ENCODE measurements at regions not wholly inside any gene's neighbourhood (a gene's known extent, or its start where the extent isn't known, plus 50 kb on each side); places are given as distances from the start of the nearest gene placed in this dataset.

DNA sequence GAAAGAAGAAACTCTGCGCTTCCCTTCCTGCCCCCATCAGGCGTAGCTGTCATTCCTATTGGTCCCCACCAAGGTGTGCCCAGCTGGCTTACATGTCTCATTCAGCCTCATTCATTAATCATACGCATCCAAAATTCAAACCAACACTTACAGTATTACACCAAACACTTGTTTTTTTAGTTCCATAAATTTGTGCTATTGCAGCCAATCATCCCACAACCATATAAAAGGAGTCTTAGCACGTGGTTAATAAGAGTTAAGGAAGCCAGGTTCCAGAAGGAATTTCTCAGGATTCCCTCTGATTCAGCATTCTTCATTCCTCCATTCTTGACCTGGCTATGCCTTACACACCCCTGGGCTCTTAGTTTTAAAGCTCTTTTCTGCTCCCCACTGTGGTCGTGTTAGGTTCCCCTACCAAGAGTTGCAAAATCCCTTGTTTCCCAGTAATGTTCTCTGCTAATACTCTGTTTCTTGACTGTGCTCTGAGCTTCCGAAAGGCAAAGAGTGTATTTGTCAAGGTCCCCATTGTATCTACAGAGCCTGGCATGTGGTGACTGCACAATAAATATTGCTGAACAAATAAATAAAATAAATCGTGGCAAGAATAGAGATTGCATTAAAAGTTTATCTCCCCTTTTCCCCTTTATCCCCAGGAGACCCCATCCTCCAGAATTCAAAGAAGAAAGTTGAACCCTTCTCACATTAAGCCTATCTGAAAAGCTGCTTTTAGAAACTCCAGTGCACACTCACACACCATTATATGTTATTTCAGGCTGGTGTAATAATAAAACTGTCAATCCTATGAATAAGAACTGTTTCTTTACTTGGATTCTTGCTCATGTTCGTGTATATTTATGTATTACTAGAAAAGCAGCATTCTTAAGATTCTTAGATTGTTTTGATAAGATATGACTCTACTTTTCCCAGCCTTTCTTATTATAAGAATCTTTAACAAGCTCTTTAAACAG, 514.4 kb downstream of the INHBA start:
- no peak for FAIRE-seq

DNA sequence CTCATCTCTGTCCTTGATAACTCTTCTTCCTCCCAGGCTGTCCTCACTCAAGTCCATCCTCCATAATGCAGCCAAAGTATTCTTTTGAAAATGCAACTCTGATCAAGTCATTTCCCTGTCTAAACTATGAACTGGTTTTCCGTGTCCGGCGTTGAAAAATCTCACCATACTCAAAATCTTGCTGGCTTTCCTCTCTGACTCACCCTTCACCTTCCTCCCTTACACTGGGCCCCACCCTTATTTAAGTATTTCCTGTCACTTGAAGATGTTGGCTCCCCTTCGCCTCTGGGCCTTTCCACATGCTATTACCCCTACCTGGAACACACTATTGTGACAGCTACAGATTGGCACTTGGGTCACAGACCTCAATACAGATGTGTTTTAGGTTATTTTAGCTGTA, 515.6 kb downstream of the INHBA start:
- no peaks in the 10 kb centered on the region for H3K4me1 ChIP-seq (ENCODE audit: control insufficient read depth in 3 of 3, insufficient read depth in 2 of 3, low read depth in 1 of 3, low read length in 2 of 3)
- no peaks in the 10 kb centered on the region for H3K36me3 ChIP-seq (ENCODE audit: control insufficient read depth in 3 of 3, insufficient read depth in 2 of 3, low read depth in 1 of 3, low read length in 3 of 3)
- no peaks in the 10 kb centered on the region for H3K27me3 ChIP-seq (ENCODE audit: control insufficient read depth in 3 of 3, insufficient read depth in 3 of 3, low read length in 3 of 3)
- DNase-seq (no peak), FAIRE-seq (no peak)
- no peaks in the 10 kb centered on the region for H3K9me3 ChIP-seq (ENCODE audit: control insufficient read depth in 2 of 2, insufficient read depth in 1 of 2, low read depth in 1 of 2, low read length in 1 of 2)
- no peak overlapping the region for H3K27ac ChIP-seq (ENCODE audit: low read depth in 1 of 3, low read length in 2 of 3)
- no peak overlapping the region for H3K4me3 ChIP-seq (ENCODE audit: low read depth in 1 of 3, low read length in 3 of 3)
- 81 to 89% (median 86%) methylated on average over 4 of the region's 4 CpGs for WGBS, 3 donors

More for the DNA sequence above, 514.4 kb downstream of the INHBA start:
- H3K27ac ChIP-seq (ENCODE audit: low read depth in 1 of 3, low read length in 2 of 3): no peak overlapping the region
- H3K9me3 ChIP-seq (ENCODE audit: control insufficient read depth in 2 of 2, insufficient read depth in 1 of 2, low read depth in 1 of 2, low read length in 1 of 2): no peaks in the 10 kb centered on the region
- H3K4me1 ChIP-seq (ENCODE audit: control insufficient read depth in 3 of 3, insufficient read depth in 2 of 3, low read depth in 1 of 3, low read length in 2 of 3): no peaks in the 10 kb centered on the region
- no peak for DNase-seq
- H3K36me3 ChIP-seq (ENCODE audit: control insufficient read depth in 3 of 3, insufficient read depth in 2 of 3, low read depth in 1 of 3, low read length in 3 of 3): no peaks in the 10 kb centered on the region
- 50 to 66% (median 56%) methylated on average over 8 of the region's 8 CpGs for WGBS, 3 donors
- H3K4me3 ChIP-seq (ENCODE audit: low read depth in 1 of 3, low read length in 3 of 3): no peak overlapping the region
- no peaks in the 10 kb centered on the region for H3K27me3 ChIP-seq (ENCODE audit: control insufficient read depth in 3 of 3, insufficient read depth in 3 of 3, low read length in 3 of 3)

DNA sequence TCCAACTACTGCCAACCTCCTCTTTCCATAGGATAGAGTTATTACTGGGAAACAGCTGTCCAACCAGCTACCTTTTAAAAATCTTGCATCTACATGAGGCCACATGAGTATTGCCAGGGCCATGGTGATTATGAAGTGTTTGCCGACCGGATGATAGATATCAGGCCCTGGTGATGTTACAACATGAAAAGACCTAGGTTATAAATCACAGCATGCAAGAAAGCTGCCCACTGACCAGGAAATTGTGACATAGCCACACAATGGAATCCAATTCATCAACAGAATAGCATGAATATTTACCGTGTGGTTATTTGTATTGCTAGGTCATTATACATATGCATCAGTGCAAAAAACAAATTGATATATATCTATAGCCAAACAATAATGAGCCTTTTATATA, 517.0 kb downstream of the INHBA start:
- Histone ChIP-seq H3K27me3 (ENCODE audit: control insufficient read depth in 3 of 3, insufficient read depth in 3 of 3, low read length in 3 of 3) (no peaks in the 10 kb centered on the region), H3K9me3 (ENCODE audit: control insufficient read depth in 2 of 2, insufficient read depth in 1 of 2, low read depth in 1 of 2, low read length in 1 of 2) (no peaks in the 10 kb centered on the region), H3K4me1 (ENCODE audit: control insufficient read depth in 3 of 3, insufficient read depth in 2 of 3, low read depth in 1 of 3, low read length in 2 of 3) (no peaks in the 10 kb centered on the region), H3K4me3 (ENCODE audit: low read depth in 1 of 3, low read length in 3 of 3) (no peak overlapping the region), H3K36me3 (ENCODE audit: control insufficient read depth in 3 of 3, insufficient read depth in 2 of 3, low read depth in 1 of 3, low read length in 3 of 3) (no peaks in the 10 kb centered on the region), H3K27ac (ENCODE audit: low read depth in 1 of 3, low read length in 2 of 3) (no peak overlapping the region)
- 61 to 83% (median 69%) methylated on average over 3 of the region's 3 CpGs for WGBS, 3 donors
- no peak for DNase-seq
- no peak for FAIRE-seq

DNA sequence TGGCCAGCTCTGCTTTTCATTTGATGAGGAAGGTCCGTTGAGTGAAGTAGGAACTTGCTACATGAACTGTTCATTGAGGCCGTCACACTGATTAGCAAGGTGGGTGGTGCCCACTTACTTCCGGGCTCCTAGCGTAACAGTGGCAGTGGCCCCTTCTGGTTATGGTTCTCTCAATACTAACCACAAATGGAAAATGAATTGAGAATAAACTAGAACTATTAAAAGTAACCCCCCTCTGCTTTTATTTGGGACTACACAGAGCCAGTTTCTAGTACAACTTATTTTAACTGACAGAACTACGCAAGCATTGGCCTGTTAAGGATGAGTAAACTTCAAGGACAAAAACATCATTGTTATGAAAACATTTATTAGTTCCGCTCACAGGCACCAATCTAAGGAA, 519.1 kb downstream of the INHBA start:
- Histone ChIP-seq H3K4me1 (ENCODE audit: control insufficient read depth in 3 of 3, insufficient read depth in 2 of 3, low read depth in 1 of 3, low read length in 2 of 3) (no peaks in the 10 kb centered on the region), H3K27ac (ENCODE audit: low read depth in 1 of 3, low read length in 2 of 3) (no peak overlapping the region), H3K27me3 (ENCODE audit: control insufficient read depth in 3 of 3, insufficient read depth in 3 of 3, low read length in 3 of 3) (no peaks in the 10 kb centered on the region), H3K4me3 (ENCODE audit: low read depth in 1 of 3, low read length in 3 of 3) (no peak overlapping the region), H3K9me3 (ENCODE audit: control insufficient read depth in 2 of 2, insufficient read depth in 1 of 2, low read depth in 1 of 2, low read length in 1 of 2) (no peaks in the 10 kb centered on the region), H3K36me3 (ENCODE audit: control insufficient read depth in 3 of 3, insufficient read depth in 2 of 3, low read depth in 1 of 3, low read length in 3 of 3) (no peaks in the 10 kb centered on the region)
- DNase-seq (no peak), FAIRE-seq (no peak)
- 70 to 87% (median 76%) methylated on average over 6 of the region's 6 CpGs for WGBS, 3 donors

DNA sequence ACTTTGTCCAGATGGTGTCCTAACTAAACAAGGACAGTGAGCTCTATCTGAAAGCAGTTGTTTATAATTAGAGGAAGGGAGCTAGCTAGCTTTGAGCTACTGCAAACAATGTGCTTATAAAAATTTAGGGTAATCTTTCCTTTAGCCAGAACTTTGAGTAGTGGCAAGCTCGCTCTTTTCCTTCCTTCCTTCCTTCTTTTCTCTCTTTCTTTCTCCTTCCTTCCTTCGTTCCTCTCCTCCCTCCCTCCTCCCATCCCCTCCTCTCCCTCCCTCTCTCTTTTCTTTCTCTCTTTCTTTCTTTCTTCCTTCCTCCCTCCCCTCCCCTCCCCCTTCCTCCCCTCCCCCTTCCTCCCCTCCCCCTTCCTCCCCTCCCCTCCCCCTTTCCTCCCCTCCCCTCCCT, 520.1 kb downstream of the INHBA start:
- FAIRE-seq (no peak), DNase-seq (no peak)
- Histone ChIP-seq H3K9me3 (ENCODE audit: control insufficient read depth in 2 of 2, insufficient read depth in 1 of 2, low read depth in 1 of 2, low read length in 1 of 2) (no peaks in the 10 kb centered on the region), H3K4me1 (ENCODE audit: control insufficient read depth in 3 of 3, insufficient read depth in 2 of 3, low read depth in 1 of 3, low read length in 2 of 3) (no peaks in the 10 kb centered on the region), H3K4me3 (ENCODE audit: low read depth in 1 of 3, low read length in 3 of 3) (no peak overlapping the region), H3K27me3 (ENCODE audit: control insufficient read depth in 3 of 3, insufficient read depth in 3 of 3, low read length in 3 of 3) (no peaks in the 10 kb centered on the region), H3K27ac (ENCODE audit: low read depth in 1 of 3, low read length in 2 of 3) (no peak overlapping the region), H3K36me3 (ENCODE audit: control insufficient read depth in 3 of 3, insufficient read depth in 2 of 3, low read depth in 1 of 3, low read length in 3 of 3) (no peaks in the 10 kb centered on the region)
- 79 to 91% (median 81%) methylated on average over 2 of the region's 2 CpGs for WGBS, 3 donors

DNA sequence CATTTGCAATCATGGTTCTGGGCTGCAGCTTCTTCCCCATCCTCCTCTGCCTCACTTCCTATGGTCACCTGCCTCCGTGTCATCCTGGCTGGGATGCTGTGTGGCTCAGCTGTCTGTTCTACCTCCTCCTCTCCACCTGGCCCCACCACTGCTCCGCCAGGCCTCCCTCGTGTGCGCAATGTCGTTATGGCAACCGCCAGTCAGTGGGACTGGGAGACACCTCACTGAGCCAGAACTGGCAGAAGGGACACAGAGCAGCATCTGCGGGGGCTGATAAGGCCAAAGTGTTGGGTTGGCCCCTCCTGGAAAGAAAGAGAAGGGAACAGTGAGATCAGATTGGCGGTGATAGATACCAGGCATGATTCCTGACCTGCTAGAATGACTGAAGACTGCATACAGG, 527.5 kb downstream of the INHBA start:
- H3K27me3 ChIP-seq (ENCODE audit: control insufficient read depth in 3 of 3, insufficient read depth in 3 of 3, low read length in 3 of 3): no peaks in the 10 kb centered on the region
- WGBS, 3 donors: 82 to 92% (median 92%) methylated on average over 8 of the region's 8 CpGs
- DNase-seq: no peak
- no peaks in the 10 kb centered on the region for H3K9me3 ChIP-seq (ENCODE audit: control insufficient read depth in 2 of 2, insufficient read depth in 1 of 2, low read depth in 1 of 2, low read length in 1 of 2)
- H3K27ac ChIP-seq (ENCODE audit: low read depth in 1 of 3, low read length in 2 of 3): no peak overlapping the region
- FAIRE-seq: no peak
- H3K4me3 ChIP-seq (ENCODE audit: low read depth in 1 of 3, low read length in 3 of 3): no peak overlapping the region
- no peaks in the 10 kb centered on the region for H3K36me3 ChIP-seq (ENCODE audit: control insufficient read depth in 3 of 3, insufficient read depth in 2 of 3, low read depth in 1 of 3, low read length in 3 of 3)
- H3K4me1 ChIP-seq (ENCODE audit: control insufficient read depth in 3 of 3, insufficient read depth in 2 of 3, low read depth in 1 of 3, low read length in 2 of 3): no peaks in the 10 kb centered on the region

DNA sequence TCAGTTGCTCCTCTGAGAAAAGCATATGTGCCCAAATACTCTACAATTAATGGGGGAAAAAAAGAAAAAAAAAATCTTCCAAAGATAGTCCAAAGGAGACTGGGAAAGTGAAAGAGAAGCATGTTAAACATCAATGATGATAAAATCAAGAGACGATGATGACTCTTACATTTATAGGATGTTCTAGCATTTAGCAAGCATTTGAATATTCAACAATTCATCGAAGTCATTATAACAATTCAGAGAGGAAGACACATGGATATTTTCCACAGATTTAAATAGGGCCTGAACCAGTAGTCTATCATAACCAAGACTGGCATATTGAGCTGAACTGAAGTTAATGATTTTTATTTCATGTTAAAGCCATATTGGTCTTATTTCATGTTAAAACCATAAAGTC, 528.4 kb downstream of the INHBA start:
- no peak for DNase-seq
- Histone ChIP-seq H3K4me1 (ENCODE audit: control insufficient read depth in 3 of 3, insufficient read depth in 2 of 3, low read depth in 1 of 3, low read length in 2 of 3) (no peaks in the 10 kb centered on the region), H3K9me3 (ENCODE audit: control insufficient read depth in 2 of 2, insufficient read depth in 1 of 2, low read depth in 1 of 2, low read length in 1 of 2) (no peaks in the 10 kb centered on the region), H3K36me3 (ENCODE audit: control insufficient read depth in 3 of 3, insufficient read depth in 2 of 3, low read depth in 1 of 3, low read length in 3 of 3) (no peaks in the 10 kb centered on the region), H3K27ac (ENCODE audit: low read depth in 1 of 3, low read length in 2 of 3) (no peak overlapping the region), H3K27me3 (ENCODE audit: control insufficient read depth in 3 of 3, insufficient read depth in 3 of 3, low read length in 3 of 3) (no peaks in the 10 kb centered on the region), H3K4me3 (ENCODE audit: low read depth in 1 of 3, low read length in 3 of 3) (no peak overlapping the region)
- WGBS, 3 donors: 81 to 96% (median 83%) methylated on average over 2 of the region's 2 CpGs
- FAIRE-seq: no peak

DNA sequence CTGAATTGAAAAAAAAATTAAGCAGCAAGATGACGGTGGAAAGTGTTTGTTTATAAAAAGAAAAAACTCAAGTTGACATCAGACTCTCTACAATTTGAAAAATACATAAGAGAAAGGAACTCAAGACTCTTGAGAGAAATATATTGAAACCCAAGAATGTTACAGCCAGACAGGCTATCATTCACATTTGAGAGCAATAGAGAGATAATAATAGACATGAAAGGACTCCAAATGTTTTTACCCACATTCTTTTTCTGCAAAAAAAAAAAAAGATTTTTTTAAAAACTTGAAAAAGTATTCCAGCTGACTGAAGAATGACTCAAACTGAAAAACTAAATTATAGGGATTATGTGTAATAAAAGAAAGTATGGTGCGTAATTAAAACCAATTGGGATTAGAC, 532.4 kb downstream of the INHBA start:
- no peaks in the 10 kb centered on the region for H3K4me1 ChIP-seq (ENCODE audit: control insufficient read depth in 3 of 3, insufficient read depth in 2 of 3, low read depth in 1 of 3, low read length in 2 of 3)
- WGBS, 3 donors: 74 to 86% (median 77%) methylated on average over 2 of the region's 2 CpGs
- no peaks in the 10 kb centered on the region for H3K36me3 ChIP-seq (ENCODE audit: control insufficient read depth in 3 of 3, insufficient read depth in 2 of 3, low read depth in 1 of 3, low read length in 3 of 3)
- H3K9me3 ChIP-seq (ENCODE audit: control insufficient read depth in 2 of 2, insufficient read depth in 1 of 2, low read depth in 1 of 2, low read length in 1 of 2): no peaks in the 10 kb centered on the region
- peak; percentile 49 for FAIRE-seq
- no peak overlapping the region for H3K27ac ChIP-seq (ENCODE audit: low read depth in 1 of 3, low read length in 2 of 3)
- no peak overlapping the region for H3K4me3 ChIP-seq (ENCODE audit: low read depth in 1 of 3, low read length in 3 of 3)
- no peaks in the 10 kb centered on the region for H3K27me3 ChIP-seq (ENCODE audit: control insufficient read depth in 3 of 3, insufficient read depth in 3 of 3, low read length in 3 of 3)
- DNase-seq: no peak

DNA sequence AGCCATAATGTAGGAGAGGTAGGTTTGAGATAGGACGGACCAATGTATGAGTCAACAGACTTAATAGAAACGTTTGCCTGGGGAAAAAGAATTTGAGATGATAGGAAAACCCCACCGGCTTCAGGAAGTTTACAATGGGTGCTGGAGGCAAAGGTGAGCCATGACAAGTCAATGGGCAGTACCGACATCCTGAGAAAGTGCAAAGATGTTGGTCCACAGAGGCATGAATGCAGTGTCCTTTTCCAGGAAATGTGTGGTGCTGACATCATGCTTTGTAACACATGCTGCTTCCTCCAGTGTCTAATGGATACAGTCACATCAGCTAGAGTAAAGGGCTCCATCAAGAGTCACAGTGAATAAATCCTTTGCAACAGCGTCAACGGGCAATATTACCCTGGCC, 533.6 kb downstream of the INHBA start:
- FAIRE-seq: no peak
- H3K9me3 ChIP-seq (ENCODE audit: control insufficient read depth in 2 of 2, insufficient read depth in 1 of 2, low read depth in 1 of 2, low read length in 1 of 2): no peaks in the 10 kb centered on the region
- H3K27me3 ChIP-seq (ENCODE audit: control insufficient read depth in 3 of 3, insufficient read depth in 3 of 3, low read length in 3 of 3): no peaks in the 10 kb centered on the region
- no peak overlapping the region for H3K27ac ChIP-seq (ENCODE audit: low read depth in 1 of 3, low read length in 2 of 3)
- no peaks in the 10 kb centered on the region for H3K36me3 ChIP-seq (ENCODE audit: control insufficient read depth in 3 of 3, insufficient read depth in 2 of 3, low read depth in 1 of 3, low read length in 3 of 3)
- DNase-seq: no peak
- no peak overlapping the region for H3K4me3 ChIP-seq (ENCODE audit: low read depth in 1 of 3, low read length in 3 of 3)
- no peaks in the 10 kb centered on the region for H3K4me1 ChIP-seq (ENCODE audit: control insufficient read depth in 3 of 3, insufficient read depth in 2 of 3, low read depth in 1 of 3, low read length in 2 of 3)
- WGBS, 3 donors: 74 to 80% (median 78%) methylated on average over 6 of the region's 6 CpGs
